GM23248 (cell line): ENCODE measurements at regions not wholly inside any gene's neighbourhood (a gene's known extent, or its start where the extent isn't known, plus 50 kb on each side); places are given as distances from the start of the nearest gene placed in this dataset.

Experiments
- EZH2 ChIP-seq: fragments of 200-600 bp; sonication (generic); IDR thresholded peaks from 2 replicates; pipeline ENCODE4 v1.6.1; 2018; ENCODE audit warnings: antibody characterized with exemption, mild to moderate bottlenecking; ENCODE audit not compliant: insufficient read depth, poor library complexity, severe bottlenecking
- EZH2phosphoT487 ChIP-seq: fragments of 200-600 bp; sonication (generic); IDR thresholded peaks from 2 replicates; pipeline ENCODE4 v1.6.1; 2018; ENCODE audit warnings: antibody characterized with exemption, moderate library complexity, mild to moderate bottlenecking, low read depth; ENCODE audit not compliant: insufficient read depth

DNA sequence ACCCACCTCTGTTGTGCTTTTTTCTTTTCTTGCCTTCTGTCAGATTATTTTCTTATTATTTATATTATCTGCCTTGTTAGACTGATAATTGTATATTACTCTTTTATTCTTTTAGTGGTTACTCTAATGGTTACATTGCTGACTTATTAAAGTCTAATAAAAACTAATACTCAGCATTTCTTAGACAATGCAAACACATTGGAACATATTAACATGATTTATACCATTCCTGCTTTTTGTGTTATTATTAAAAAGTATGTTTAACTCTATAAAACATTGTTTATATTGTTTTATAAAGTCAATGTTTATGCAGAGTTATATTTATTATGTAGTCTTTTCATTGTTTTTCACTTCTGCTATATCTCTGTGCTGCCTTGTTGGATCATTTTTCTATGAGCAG, 68.0 kb upstream of the CACNA2D1 start:
- no peak for TF ChIP-seq EZH2
- no peak for TF ChIP-seq EZH2phosphoT487
